ENCODE measurements at regions not wholly inside any gene's neighbourhood (a gene's known extent, or its start where the extent isn't known, plus 50 kb on each side); places are given as distances from the start of the nearest gene placed in this dataset.

DNA sequence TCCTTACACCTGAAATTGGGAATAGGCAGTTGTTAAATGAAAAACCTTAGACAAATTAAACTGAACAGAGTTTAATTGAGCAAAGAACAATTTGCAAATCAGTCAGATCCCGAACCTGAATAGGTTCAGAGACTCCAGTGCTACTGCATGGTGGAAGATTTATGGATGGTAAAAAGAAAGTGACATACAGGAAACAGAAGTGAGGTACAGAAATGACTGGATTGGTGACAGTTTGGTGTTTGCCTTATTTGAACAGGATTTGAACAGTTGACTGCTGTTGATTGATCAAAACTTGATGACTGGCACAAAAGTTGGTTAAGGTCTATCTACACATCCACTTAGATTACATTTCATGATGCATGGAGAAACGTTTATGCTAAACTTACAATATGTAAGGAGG, 248.8 kb downstream of the HNMT start:
- Histone ChIP-seq H3K27me3 (ENCODE audit: control insufficient read depth in 1 of 2, insufficient read depth in 2 of 2, low read length in 2 of 2) (no peaks in the 10 kb centered on the region), H3K36me3 (ENCODE audit: insufficient read depth, low read length) (no peaks in the 10 kb centered on the region), H3K4me1 (ENCODE audit: insufficient read depth, low read length) (no peaks in the 10 kb centered on the region), H3K9me3 (ENCODE audit: control insufficient read depth in 1 of 2, insufficient read depth in 1 of 2, low read length in 2 of 2) (no peaks in the 10 kb centered on the region), H3K27ac (ENCODE audit: low read depth in 1 of 2, low read length in 2 of 2) (no peak overlapping the region), H3K4me3 (ENCODE audit: low read length) (no peak overlapping the region)
- H3K27ac Mint-ChIP-seq, result no peak overlapping the region
- H3K4me3 Mint-ChIP-seq, result no peak overlapping the region
- intact Hi-C loops (cut with DNase I, micrococcal nuclease), result no loop called here
- ChIA-PET POLR2A (no interaction called here), CTCF (no interaction called here)
- peaks cover 2% of the 10 kb centered on the region for H3K9me3 Mint-ChIP-seq
- ATAC-seq (ENCODE audit: poor library complexity), result no peak
- no peak for DNase-seq
- no peaks in the 10 kb centered on the region for H3K36me3 Mint-ChIP-seq (ENCODE audit: low read depth)
- no peaks in the 10 kb centered on the region for H3K27me3 Mint-ChIP-seq
- no peaks in the 10 kb centered on the region for H3K4me1 Mint-ChIP-seq (ENCODE audit: low read depth)
- TF ChIP-seq, protein P1, sequence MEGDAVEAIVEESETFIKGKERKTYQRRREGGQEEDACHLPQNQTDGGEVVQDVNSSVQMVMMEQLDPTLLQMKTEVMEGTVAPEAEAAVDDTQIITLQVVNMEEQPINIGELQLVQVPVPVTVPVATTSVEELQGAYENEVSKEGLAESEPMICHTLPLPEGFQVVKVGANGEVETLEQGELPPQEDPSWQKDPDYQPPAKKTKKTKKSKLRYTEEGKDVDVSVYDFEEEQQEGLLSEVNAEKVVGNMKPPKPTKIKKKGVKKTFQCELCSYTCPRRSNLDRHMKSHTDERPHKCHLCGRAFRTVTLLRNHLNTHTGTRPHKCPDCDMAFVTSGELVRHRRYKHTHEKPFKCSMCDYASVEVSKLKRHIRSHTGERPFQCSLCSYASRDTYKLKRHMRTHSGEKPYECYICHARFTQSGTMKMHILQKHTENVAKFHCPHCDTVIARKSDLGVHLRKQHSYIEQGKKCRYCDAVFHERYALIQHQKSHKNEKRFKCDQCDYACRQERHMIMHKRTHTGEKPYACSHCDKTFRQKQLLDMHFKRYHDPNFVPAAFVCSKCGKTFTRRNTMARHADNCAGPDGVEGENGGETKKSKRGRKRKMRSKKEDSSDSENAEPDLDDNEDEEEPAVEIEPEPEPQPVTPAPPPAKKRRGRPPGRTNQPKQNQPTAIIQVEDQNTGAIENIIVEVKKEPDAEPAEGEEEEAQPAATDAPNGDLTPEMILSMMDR (IDR thresholded peaks at IDR 0.05), result no peak

DNA sequence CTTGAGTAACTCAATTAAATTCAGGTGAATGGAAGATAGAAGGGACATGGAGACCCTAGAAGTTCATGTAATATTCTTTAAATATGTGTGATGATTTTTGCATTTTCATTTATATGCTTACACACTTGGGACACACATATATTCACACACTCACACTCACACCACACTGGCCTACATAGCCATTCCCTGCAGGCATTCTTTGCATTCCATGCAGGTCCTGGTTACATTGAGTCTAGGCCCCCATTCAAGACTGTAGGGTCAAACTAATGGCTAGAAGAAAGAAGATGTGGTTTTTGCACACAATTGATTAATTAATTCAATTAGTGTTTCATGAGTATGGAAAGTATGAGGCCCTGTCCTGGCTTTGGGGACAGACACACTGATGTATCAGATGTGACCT, 249.4 kb downstream of the HNMT start:
- ChIA-PET CTCF (no interaction called here), POLR2A (no interaction called here)
- Mint-ChIP-seq H3K27me3 (no peaks in the 10 kb centered on the region), H3K4me1 (ENCODE audit: low read depth) (no peaks in the 10 kb centered on the region), H3K27ac (no peak overlapping the region), H3K9me3 (peaks cover 4% of the 10 kb centered on the region), H3K4me3 (no peak overlapping the region), H3K36me3 (ENCODE audit: low read depth) (no peaks in the 10 kb centered on the region)
- Histone ChIP-seq H3K27ac (ENCODE audit: low read depth in 1 of 2, low read length in 2 of 2) (no peak overlapping the region), H3K4me1 (ENCODE audit: insufficient read depth, low read length) (no peaks in the 10 kb centered on the region), H3K4me3 (ENCODE audit: low read length) (no peak overlapping the region), H3K36me3 (ENCODE audit: insufficient read depth, low read length) (no peaks in the 10 kb centered on the region), H3K27me3 (ENCODE audit: control insufficient read depth in 1 of 2, insufficient read depth in 2 of 2, low read length in 2 of 2) (no peaks in the 10 kb centered on the region), H3K9me3 (ENCODE audit: control insufficient read depth in 1 of 2, insufficient read depth in 1 of 2, low read length in 2 of 2) (no peaks in the 10 kb centered on the region)
- intact Hi-C loops (cut with DNase I, micrococcal nuclease), result no loop called here
- ATAC-seq (ENCODE audit: poor library complexity) (no peak), DNase-seq (no peak)
- TF ChIP-seq, protein P1 (IDR thresholded peaks at IDR 0.05), result no peak

DNA sequence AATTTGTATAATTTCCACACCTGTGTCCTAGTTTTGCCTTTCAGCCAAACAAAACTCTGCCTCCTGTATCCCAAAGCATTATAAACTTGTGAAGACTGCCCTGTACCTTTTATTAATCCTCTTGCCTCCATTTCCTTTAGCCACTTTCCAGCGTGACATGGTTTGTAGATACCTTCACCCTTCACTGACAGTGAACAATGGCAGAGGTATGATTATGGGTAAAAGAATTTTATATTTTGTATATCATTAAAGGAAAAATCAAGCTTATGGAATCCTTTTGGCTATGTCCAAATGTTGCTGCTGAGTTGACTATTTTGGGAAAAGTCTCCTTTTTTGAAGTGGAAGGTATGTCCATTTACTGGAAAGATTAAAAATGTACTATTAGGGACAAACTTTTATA, 251.7 kb downstream of the HNMT start:
- no peak overlapping the region for H3K4me3 ChIP-seq (ENCODE audit: low read length)
- ChIA-PET CTCF (no interaction called here), POLR2A (no interaction called here)
- no peaks in the 10 kb centered on the region for H3K27me3 ChIP-seq (ENCODE audit: control insufficient read depth in 1 of 2, insufficient read depth in 2 of 2, low read length in 2 of 2)
- Mint-ChIP-seq H3K9me3 (peaks cover 6% of the 10 kb centered on the region), H3K27ac (no peak overlapping the region), H3K36me3 (ENCODE audit: low read depth) (no peaks in the 10 kb centered on the region), H3K4me3 (no peak overlapping the region), H3K4me1 (ENCODE audit: low read depth) (no peaks in the 10 kb centered on the region), H3K27me3 (no peaks in the 10 kb centered on the region)
- intact Hi-C loops (cut with DNase I, micrococcal nuclease), result no loop called here
- H3K9me3 ChIP-seq (ENCODE audit: control insufficient read depth in 1 of 2, insufficient read depth in 1 of 2, low read length in 2 of 2), result no peaks in the 10 kb centered on the region
- no peaks in the 10 kb centered on the region for H3K4me1 ChIP-seq (ENCODE audit: insufficient read depth, low read length)
- ATAC-seq (ENCODE audit: poor library complexity) (no peak), DNase-seq (no peak)
- TF ChIP-seq, protein P1 (IDR thresholded peaks at IDR 0.05), result no peak
- no peak overlapping the region for H3K27ac ChIP-seq (ENCODE audit: low read depth in 1 of 2, low read length in 2 of 2)
- no peaks in the 10 kb centered on the region for H3K36me3 ChIP-seq (ENCODE audit: insufficient read depth, low read length)

All from CD4-positive, alpha-beta T cell (primary cell).